Smooth muscle cell of the brain vasculature (primary cell): ENCODE measurements at regions not wholly inside any gene's neighbourhood (a gene's known extent, or its start where the extent isn't known, plus 50 kb on each side); places are given as distances from the start of the nearest gene placed in this dataset.
"Not testable (repeated sequence)": the region's sequence is repeated elsewhere in the genome, so short reads cannot be mapped to it uniquely, and the experiment has no call there.

Experiments used
- DNase-seq: peaks from one replicate; pipeline ENCODE4 v3.0.0-alpha.2; 2012; ENCODE audit warnings: low read depth, low spot score

- DNase-seq: no peak
These were observed 154.4 kb downstream of the RAD51AP2 start for GRCh38 chr2:17363846-17364245.

GRCh38 chr2:17362956-17363355, 155.3 kb downstream of the RAD51AP2 start:
- no peak for DNase-seq

GRCh38 chr2:17355608-17356329, 162.5 kb downstream of the RAD51AP2 start:
- no peak for DNase-seq

- no peak for DNase-seq
These were observed 165.0 kb downstream of the RAD51AP2 start for GRCh38 chr2:17353263-17353662.

- DNase-seq: not testable (repeated sequence)
These were observed 175.5 kb downstream of the RAD51AP2 start for GRCh38 chr2:17342692-17343091.

GRCh38 chr2:17337507-17337906, 180.7 kb downstream of the RAD51AP2 start:
- no peak for DNase-seq

GRCh38 chr2:17336458-17336857, 181.8 kb downstream of the RAD51AP2 start:
- DNase-seq: no peak

GRCh38 chr2:17334300-17334699, 183.9 kb downstream of the RAD51AP2 start:
- no peak for DNase-seq

GRCh38 chr2:17331636-17332035, 186.6 kb downstream of the RAD51AP2 start:
- DNase-seq: no peak

- no peak for DNase-seq
These were observed 190.1 kb downstream of the RAD51AP2 start for GRCh38 chr2:17328161-17328560.

GRCh38 chr2:17327649-17328048, 190.6 kb downstream of the RAD51AP2 start:
- DNase-seq: no peak

GRCh38 chr2:17326717-17327116, 191.5 kb downstream of the RAD51AP2 start:
- no peak for DNase-seq

- DNase-seq: no peak
These were observed 194.5 kb downstream of the RAD51AP2 start for GRCh38 chr2:17323697-17324096.

GRCh38 chr2:17322461-17322860, 195.8 kb downstream of the RAD51AP2 start:
- DNase-seq: no peak

GRCh38 chr2:17319090-17319489, 199.2 kb downstream of the RAD51AP2 start:
- no peak for DNase-seq

GRCh38 chr2:17318013-17318412, 200.2 kb downstream of the RAD51AP2 start:
- DNase-seq: no peak

- no peak for DNase-seq
These were observed 200.7 kb downstream of the RAD51AP2 start for GRCh38 chr2:17317439-17317976.

GRCh38 chr2:17313261-17313660, 205.0 kb downstream of the RAD51AP2 start:
- no peak for DNase-seq

GRCh38 chr2:17311771-17312511, 206.3 kb downstream of the RAD51AP2 start:
- no peak for DNase-seq

GRCh38 chr2:17311106-17311619, 207.1 kb downstream of the RAD51AP2 start:
- no peak for DNase-seq

GRCh38 chr2:17309741-17310339, 208.4 kb downstream of the RAD51AP2 start:
- no peak for DNase-seq

GRCh38 chr2:17309181-17309580, 209.1 kb downstream of the RAD51AP2 start:
- no peak for DNase-seq
